Inferior parietal cortex (tissue), 1 donor: ENCODE measurements at regions not wholly inside any gene's neighbourhood (a gene's known extent, or its start where the extent isn't known, plus 50 kb on each side); places are given as distances from the start of the nearest gene placed in this dataset.

Experiments
- DNase-seq: peaks from one replicate; pipeline ENCODE4 v3.0.0-alpha.2; 2016; ENCODE audit errors: extremely low spot score

- no peak for DNase-seq
Measured at GRCh38 chr13:111950697-111951096, 116.3 kb upstream of the SOX1 start.

- no peak for DNase-seq
Measured at GRCh38 chr13:111952032-111952431, 114.9 kb upstream of the SOX1 start.

GRCh38 chr13:111952814-111953213, 114.1 kb upstream of the SOX1 start:
- no peak for DNase-seq

- DNase-seq: no peak
Measured at GRCh38 chr13:111953546-111954178, 113.3 kb upstream of the SOX1 start.

GRCh38 chr13:111954661-111955411, 112.1 kb upstream of the SOX1 start:
- no peak for DNase-seq

GRCh38 chr13:111955412-111956065, 111.4 kb upstream of the SOX1 start:
- DNase-seq: no peak

- no peak for DNase-seq
Measured at GRCh38 chr13:111956261-111957151, 110.4 kb upstream of the SOX1 start.

GRCh38 chr13:111957913-111958450, 109.0 kb upstream of the SOX1 start:
- no peak for DNase-seq

- DNase-seq: no peak
Measured at GRCh38 chr13:111958612-111959395, 108.1 kb upstream of the SOX1 start.

GRCh38 chr13:111960152-111960772, 106.7 kb upstream of the SOX1 start:
- no peak for DNase-seq

GRCh38 chr13:111961236-111961635, 105.7 kb upstream of the SOX1 start:
- no peak for DNase-seq

GRCh38 chr13:111961651-111962192, 105.2 kb upstream of the SOX1 start:
- no peak for DNase-seq

GRCh38 chr13:111962431-111962891, 104.5 kb upstream of the SOX1 start:
- DNase-seq: no peak

GRCh38 chr13:111963031-111963430, 103.9 kb upstream of the SOX1 start:
- no peak for DNase-seq

- no peak for DNase-seq
Measured at GRCh38 chr13:111964411-111965035, 102.4 kb upstream of the SOX1 start.

- no peak for DNase-seq
Measured at GRCh38 chr13:111965466-111966214, 101.3 kb upstream of the SOX1 start.

GRCh38 chr13:111966933-111967332, 100.0 kb upstream of the SOX1 start:
- DNase-seq: no peak

GRCh38 chr13:111967572-111968201, 99.3 kb upstream of the SOX1 start:
- DNase-seq: peak; percentile 72
